ENCODE measurements at regions not wholly inside any gene's neighbourhood (a gene's known extent, or its start where the extent isn't known, plus 50 kb on each side); places are given as distances from the start of the nearest gene placed in this dataset.

DNA sequence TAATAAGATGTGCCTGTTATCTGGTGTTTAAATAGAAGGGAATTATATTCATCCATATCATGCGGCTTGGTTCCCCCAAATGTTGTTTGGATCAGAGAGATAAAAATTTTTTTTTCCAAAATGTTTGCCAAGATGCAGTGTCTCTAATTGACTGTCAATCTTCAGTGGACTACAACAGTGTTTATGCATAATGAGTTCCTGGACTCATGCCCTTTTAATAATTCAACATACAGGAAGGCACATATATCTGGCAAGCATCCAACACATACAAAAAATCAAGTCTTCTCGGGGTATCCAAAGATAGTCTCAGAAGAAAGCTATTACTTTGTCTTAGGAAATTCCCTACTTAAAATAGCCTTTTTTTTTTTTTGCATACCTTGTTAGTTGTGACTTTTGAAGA lies 1534.7 kb downstream of the EFNA5 start:
- H3K9me3 ChIP-seq (ENCODE audit: control insufficient read depth, low read length, poor library complexity, severe bottlenecking): no peaks in the 10 kb centered on the region
- DNase-seq: no peak
- Mint-ChIP-seq H3K4me1 (no peaks in the 10 kb centered on the region), H3K4me3 (no peak overlapping the region), H3K36me3 (ENCODE audit: low read depth) (no peaks in the 10 kb centered on the region), H3K27ac (no peak overlapping the region), H3K27me3 (no peaks in the 10 kb centered on the region)
- ATAC-seq: no peak

- H3K36me3 Mint-ChIP-seq (ENCODE audit: low read depth): no peaks in the 10 kb centered on the region
- ATAC-seq (no peak), DNase-seq (no peak)
- no peaks in the 10 kb centered on the region for H3K27me3 Mint-ChIP-seq
- no peaks in the 10 kb centered on the region for H3K4me1 Mint-ChIP-seq
- H3K4me3 Mint-ChIP-seq: no peak overlapping the region
- H3K9me3 ChIP-seq (ENCODE audit: control insufficient read depth, low read length, poor library complexity, severe bottlenecking): no peaks in the 10 kb centered on the region
- no peak overlapping the region for H3K27ac Mint-ChIP-seq
Observed at GRCh38 chr5:106135473-106135872, 1535.3 kb downstream of the EFNA5 start.

DNA sequence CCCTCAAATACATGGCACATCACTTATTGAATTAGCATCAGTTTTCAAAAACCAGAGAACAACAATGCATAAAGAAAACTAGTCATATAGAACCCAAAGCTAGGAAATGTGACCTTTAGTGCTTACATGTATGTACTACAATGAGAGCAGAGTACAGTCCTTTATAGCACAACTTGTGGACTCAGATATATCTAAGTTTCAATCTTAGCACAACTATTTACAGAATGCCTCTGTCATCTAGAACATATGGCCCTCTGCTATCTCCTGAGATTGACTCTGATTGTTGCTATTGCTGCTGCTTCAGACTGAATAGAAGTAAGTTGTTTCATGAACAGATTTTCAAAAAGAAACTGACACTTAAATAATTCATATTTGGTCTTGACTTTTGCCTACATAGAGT lies 1536.2 kb downstream of the EFNA5 start:
- DNase-seq (no peak), ATAC-seq (no peak)
- Mint-ChIP-seq H3K4me1 (no peaks in the 10 kb centered on the region), H3K4me3 (no peak overlapping the region), H3K27me3 (no peaks in the 10 kb centered on the region), H3K36me3 (ENCODE audit: low read depth) (no peaks in the 10 kb centered on the region), H3K27ac (no peak overlapping the region)
- H3K9me3 ChIP-seq (ENCODE audit: control insufficient read depth, low read length, poor library complexity, severe bottlenecking): no peaks in the 10 kb centered on the region

- no peaks in the 10 kb centered on the region for H3K9me3 ChIP-seq (ENCODE audit: control insufficient read depth, low read length, poor library complexity, severe bottlenecking)
- Mint-ChIP-seq H3K27ac (no peak overlapping the region), H3K4me1 (no peaks in the 10 kb centered on the region), H3K27me3 (no peaks in the 10 kb centered on the region), H3K4me3 (no peak overlapping the region), H3K36me3 (ENCODE audit: low read depth) (no peaks in the 10 kb centered on the region)
- ATAC-seq (no peak), DNase-seq (no peak)
Observed at GRCh38 chr5:106127985-106128384, 1542.8 kb downstream of the EFNA5 start.

DNA sequence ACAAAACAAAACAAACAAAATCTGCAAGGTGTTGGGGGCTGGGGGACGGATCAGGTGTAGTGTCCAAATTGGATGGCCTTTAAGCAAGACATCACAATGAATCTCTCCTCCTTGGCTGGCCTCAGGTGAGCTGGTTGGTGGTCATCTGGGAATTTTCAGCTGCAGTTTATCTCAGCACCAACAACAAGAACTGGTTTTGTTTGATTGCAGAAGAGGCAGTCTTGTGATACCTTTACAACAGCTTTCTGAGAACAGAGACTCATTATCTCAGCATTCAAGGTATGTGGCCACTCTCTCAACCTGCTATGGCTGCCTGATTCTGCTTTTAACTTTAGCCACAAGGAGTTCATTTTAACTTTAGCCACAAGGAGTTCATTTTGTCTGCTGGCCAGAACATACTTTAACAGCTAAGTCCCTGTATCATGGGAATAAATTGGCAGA lies 1543.4 kb downstream of the EFNA5 start:
- Mint-ChIP-seq H3K4me3 (no peak overlapping the region), H3K27ac (no peak overlapping the region), H3K4me1 (no peaks in the 10 kb centered on the region), H3K27me3 (no peaks in the 10 kb centered on the region), H3K36me3 (ENCODE audit: low read depth) (no peaks in the 10 kb centered on the region)
- ATAC-seq: no peak
- DNase-seq: no peak
- H3K9me3 ChIP-seq (ENCODE audit: control insufficient read depth, low read length, poor library complexity, severe bottlenecking): no peaks in the 10 kb centered on the region

DNA sequence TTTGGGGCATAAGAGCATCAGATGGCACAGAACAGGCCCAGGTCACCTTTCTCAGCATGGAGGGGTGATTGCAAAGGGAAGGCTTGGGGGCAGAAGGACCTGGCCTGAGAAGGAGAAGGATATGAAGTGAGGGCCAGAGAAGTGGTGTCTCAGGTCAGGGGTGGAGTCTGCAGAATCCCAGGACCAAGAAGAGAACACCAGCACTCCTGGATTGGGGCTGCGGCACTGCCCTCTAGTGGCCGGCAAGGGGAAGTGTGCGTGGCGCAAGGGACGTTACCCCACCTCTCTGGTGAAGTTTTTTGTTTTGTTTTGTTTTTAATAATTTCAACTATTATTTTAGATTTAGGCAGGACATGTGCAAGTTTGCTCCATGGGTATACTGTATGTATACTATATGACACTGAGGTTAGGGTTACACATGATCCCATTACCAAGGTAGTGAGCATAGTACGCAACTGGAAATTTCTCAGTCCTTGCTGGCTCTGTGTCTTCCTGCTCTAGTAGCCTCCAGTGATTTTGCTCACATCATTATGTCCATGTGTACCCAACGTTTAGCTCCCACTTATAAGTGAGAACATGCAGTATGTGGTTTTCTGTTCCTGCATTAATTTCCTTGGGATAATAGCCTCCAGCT lies 1548.6 kb downstream of the EFNA5 start:
- no peak for ATAC-seq

GRCh38 chr5:106116682-106117081 lies 1554.1 kb downstream of the EFNA5 start:
- ATAC-seq (no peak), DNase-seq (no peak)
- H3K4me1 Mint-ChIP-seq: no peaks in the 10 kb centered on the region
- H3K27me3 Mint-ChIP-seq: no peaks in the 10 kb centered on the region
- no peaks in the 10 kb centered on the region for H3K9me3 ChIP-seq (ENCODE audit: control insufficient read depth, low read length, poor library complexity, severe bottlenecking)
- H3K36me3 Mint-ChIP-seq (ENCODE audit: low read depth): no peaks in the 10 kb centered on the region
- H3K4me3 Mint-ChIP-seq: no peak overlapping the region
- no peak overlapping the region for H3K27ac Mint-ChIP-seq

More for the DNA sequence above, 1548.6 kb downstream of the EFNA5 start:
- no peak for DNase-seq
- no peaks in the 10 kb centered on the region for H3K9me3 ChIP-seq (ENCODE audit: control insufficient read depth, low read length, poor library complexity, severe bottlenecking)
- Mint-ChIP-seq H3K27me3 (no peaks in the 10 kb centered on the region), H3K4me1 (no peaks in the 10 kb centered on the region), H3K4me3 (no peak overlapping the region), H3K36me3 (ENCODE audit: low read depth) (no peaks in the 10 kb centered on the region), H3K27ac (no peak overlapping the region)

DNA sequence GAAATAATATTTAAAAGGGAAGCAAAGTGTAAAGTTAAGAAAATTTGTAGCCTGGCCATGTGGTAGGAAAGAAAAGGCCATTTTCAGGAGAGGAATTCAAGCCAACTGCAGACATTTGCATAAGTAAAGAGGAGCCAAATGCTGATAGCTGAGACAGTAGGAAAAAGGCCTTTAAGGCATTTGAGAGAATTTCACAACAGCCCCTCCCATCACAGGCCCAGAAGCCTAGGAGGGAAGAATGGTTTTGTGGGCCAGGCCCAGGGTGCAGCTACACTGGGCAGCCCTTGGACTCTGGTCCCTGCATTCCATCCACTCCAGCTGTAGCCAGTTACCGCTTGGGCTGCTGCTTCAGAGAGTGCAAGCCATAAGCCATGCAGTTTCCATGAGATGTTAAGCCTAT lies 1556.8 kb downstream of the EFNA5 start:
- Mint-ChIP-seq H3K36me3 (ENCODE audit: low read depth) (no peaks in the 10 kb centered on the region), H3K4me3 (no peak overlapping the region), H3K27ac (no peak overlapping the region), H3K4me1 (no peaks in the 10 kb centered on the region), H3K27me3 (no peaks in the 10 kb centered on the region)
- DNase-seq (no peak), ATAC-seq (no peak)
- H3K9me3 ChIP-seq (ENCODE audit: control insufficient read depth, low read length, poor library complexity, severe bottlenecking): no peaks in the 10 kb centered on the region

GRCh38 chr5:106106384-106106783 lies 1564.4 kb downstream of the EFNA5 start:
- Mint-ChIP-seq H3K4me3 (no peak overlapping the region), H3K27me3 (no peaks in the 10 kb centered on the region), H3K4me1 (no peaks in the 10 kb centered on the region), H3K27ac (no peak overlapping the region), H3K36me3 (ENCODE audit: low read depth) (no peaks in the 10 kb centered on the region)
- no peaks in the 10 kb centered on the region for H3K9me3 ChIP-seq (ENCODE audit: control insufficient read depth, low read length, poor library complexity, severe bottlenecking)
- no peak for DNase-seq
- no peak for ATAC-seq

- Mint-ChIP-seq H3K4me3 (no peak overlapping the region), H3K36me3 (ENCODE audit: low read depth) (no peaks in the 10 kb centered on the region), H3K27ac (no peak overlapping the region), H3K4me1 (no peaks in the 10 kb centered on the region), H3K27me3 (no peaks in the 10 kb centered on the region)
- DNase-seq: no peak
- no peak for ATAC-seq
- no peaks in the 10 kb centered on the region for H3K9me3 ChIP-seq (ENCODE audit: control insufficient read depth, low read length, poor library complexity, severe bottlenecking)
Observed at GRCh38 chr5:106097340-106097739, 1573.4 kb downstream of the EFNA5 start.

DNA sequence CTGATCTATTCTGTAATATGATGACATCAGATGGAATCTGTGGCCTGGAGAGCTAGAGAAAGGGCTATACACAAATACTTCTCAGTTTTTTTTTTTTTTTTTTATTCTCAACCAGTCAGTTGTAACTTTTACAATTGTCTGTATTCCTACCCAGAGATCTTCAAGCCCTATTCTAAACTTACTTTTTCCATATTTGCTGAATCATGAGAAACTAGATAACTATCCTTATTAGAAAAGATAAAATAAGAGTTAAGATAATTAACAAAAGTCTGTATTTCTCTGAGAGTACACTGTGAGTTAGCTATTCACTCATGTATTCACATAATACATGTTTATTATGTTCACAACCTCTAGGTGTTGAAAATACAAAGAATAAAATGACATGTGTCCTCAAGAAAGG lies 1575.9 kb downstream of the EFNA5 start:
- Mint-ChIP-seq H3K36me3 (ENCODE audit: low read depth) (no peaks in the 10 kb centered on the region), H3K27ac (no peak overlapping the region), H3K4me3 (no peak overlapping the region), H3K27me3 (no peaks in the 10 kb centered on the region), H3K4me1 (no peaks in the 10 kb centered on the region)
- H3K9me3 ChIP-seq (ENCODE audit: control insufficient read depth, low read length, poor library complexity, severe bottlenecking): no peaks in the 10 kb centered on the region
- ATAC-seq: no peak
- DNase-seq: no peak

GRCh38 chr5:106094204-106094607 lies 1576.5 kb downstream of the EFNA5 start:
- Mint-ChIP-seq H3K4me1 (no peaks in the 10 kb centered on the region), H3K27ac (no peak overlapping the region), H3K36me3 (ENCODE audit: low read depth) (no peaks in the 10 kb centered on the region), H3K27me3 (no peaks in the 10 kb centered on the region), H3K4me3 (no peak overlapping the region)
- ATAC-seq: no peak
- no peak for DNase-seq
- no peaks in the 10 kb centered on the region for H3K9me3 ChIP-seq (ENCODE audit: control insufficient read depth, low read length, poor library complexity, severe bottlenecking)

GRCh38 chr5:106093134-106093533 lies 1577.6 kb downstream of the EFNA5 start:
- no peaks in the 10 kb centered on the region for H3K36me3 Mint-ChIP-seq (ENCODE audit: low read depth)
- no peak overlapping the region for H3K4me3 Mint-ChIP-seq
- ATAC-seq (no peak), DNase-seq (no peak)
- no peaks in the 10 kb centered on the region for H3K9me3 ChIP-seq (ENCODE audit: control insufficient read depth, low read length, poor library complexity, severe bottlenecking)
- H3K27me3 Mint-ChIP-seq: no peaks in the 10 kb centered on the region
- H3K27ac Mint-ChIP-seq: no peak overlapping the region
- no peaks in the 10 kb centered on the region for H3K4me1 Mint-ChIP-seq

DNA sequence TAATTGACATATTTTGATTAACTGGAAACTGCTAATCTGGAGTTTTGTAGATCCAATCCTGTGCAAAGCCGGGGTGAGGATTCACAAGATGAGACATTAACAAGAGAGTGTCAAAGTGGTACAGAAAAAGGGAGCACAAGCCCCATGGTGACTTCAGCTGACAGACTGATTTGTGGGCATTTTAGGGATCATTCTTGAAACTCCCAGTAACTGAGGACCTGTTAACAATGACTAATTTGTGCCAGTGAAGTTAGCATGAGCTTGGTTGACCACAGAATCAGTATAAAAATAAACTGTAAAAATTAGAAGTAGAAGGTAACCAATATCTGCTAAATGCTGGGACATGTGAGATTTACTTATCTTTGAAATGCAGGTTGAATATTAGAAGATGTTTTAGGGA lies 1578.3 kb downstream of the EFNA5 start:
- H3K36me3 Mint-ChIP-seq (ENCODE audit: low read depth): no peaks in the 10 kb centered on the region
- no peak for ATAC-seq
- H3K4me3 Mint-ChIP-seq: no peak overlapping the region
- H3K27ac Mint-ChIP-seq: no peak overlapping the region
- no peaks in the 10 kb centered on the region for H3K9me3 ChIP-seq (ENCODE audit: control insufficient read depth, low read length, poor library complexity, severe bottlenecking)
- no peaks in the 10 kb centered on the region for H3K27me3 Mint-ChIP-seq
- no peaks in the 10 kb centered on the region for H3K4me1 Mint-ChIP-seq
- DNase-seq: no peak
